HCT116 (cell line): ENCODE measurements at regions not wholly inside any gene's neighbourhood (a gene's known extent, or its start where the extent isn't known, plus 50 kb on each side); places are given as distances from the start of the nearest gene placed in this dataset.

Experiments
- ATAC-seq: fragments of 200-7000 bp; cut with Tn5 transposase; 2 replicates; pipeline ENCODE4 v1.9.1; 2020; ENCODE audit warnings: mild to moderate bottlenecking, moderate library complexity
- BruUV-seq: library from RNA; stranded (reverse); fragments of 400-500 nt; replicated peaks from 2 replicates; lab custom pipeline; 2021; lab: Mats Ljungman, UMichigan
- CTCF ChIA-PET: fragments of 300-600 bp; sonication (Branson Sonifier 250); formaldehyde crosslinking; loops from one replicate; lab custom pipeline; 2021; ENCODE audit warnings: antibody characterized with exemption; lab: Charles Lee
- POLR2A ChIA-PET: fragments of 300-600, 350-600 bp; sonication (Branson Sonifier 250); formaldehyde crosslinking; loops from one replicate; lab custom pipeline; 2021; ENCODE audit warnings: antibody characterized with exemption; lab: Charles Lee
- RAD21 ChIA-PET, 2 experiments: fragments of 300-600 bp; sonication (Branson Sonifier 250); formaldehyde crosslinking; loops; one replicate each; lab custom pipeline; 2023; ENCODE audit warnings: low total read pairs in 2 of 2; ENCODE audit not compliant: uncharacterized antibody in 2 of 2, unreplicated experiment in 2 of 2, low non-redundant PET in 1 of 2; lab: Charles Lee
- DNase-seq: peaks from one replicate; pipeline ENCODE4 v3.0.0-alpha.2; 2010; ENCODE audit warnings: low read depth, low spot score
- H2AFZ ChIP-seq: fragments of 200-600 bp; shearing (Covaris generic), sonication (generic); 2 replicates; pipeline ENCODE4 v1.6.1; 2017; ENCODE audit warnings: low read depth, mixed run types, mixed read lengths, antibody characterized with exemption, low read length; ENCODE audit not compliant: poor library complexity, severe bottlenecking
- H3K27ac ChIP-seq: 2 replicates; pipeline ENCODE4 v1.5.1; 2012; ENCODE audit warnings: low read depth, low read length
- H3K27me3 ChIP-seq: fragments of 200-600 bp; sonication (generic); 2 replicates; pipeline ENCODE4 v1.6.1; 2016; ENCODE audit warnings: mixed run types, low read length, mixed read lengths; ENCODE audit not compliant: insufficient read depth
- H3K36me3 ChIP-seq, 2 experiments: fragments of 200-500 bp in 1 of 2; fragments of 200-600 bp in 1 of 2; sonication (Bioruptor generic) in 1 of 2; sonication (generic) in 1 of 2; 2 replicates each; pipeline versions ENCODE4 v1.5.1 to v1.6.1; 2014 to 2016; ENCODE audit warnings: low read length in 2 of 2, inconsistent platforms in 1 of 2, mixed read lengths in 1 of 2, mixed run types in 1 of 2; ENCODE audit not compliant: insufficient read depth in 2 of 2, control insufficient read depth in 1 of 2
- H3K4me1 ChIP-seq, 2 experiments: fragments of 200-600 bp in 1 of 2; sonication (generic) in 1 of 2; 2 replicates each; pipeline versions ENCODE4 v1.5.1 to v1.6.1; 2012 to 2017; ENCODE audit warnings: low read length in 2 of 2, inconsistent platforms in 1 of 2, mild to moderate bottlenecking in 1 of 2, mixed read lengths in 1 of 2, mixed run types in 1 of 2, moderate library complexity in 1 of 2; ENCODE audit not compliant: insufficient read depth in 2 of 2, control insufficient read depth in 1 of 2
- H3K4me2 ChIP-seq: fragments of 200-600 bp; sonication (generic); 2 replicates; pipeline ENCODE4 v1.6.1; 2017; ENCODE audit warnings: mixed run types, low read length, mixed read lengths
- H3K4me3 ChIP-seq, 2 experiments: fragments of 200-600 bp in 1 of 2; sonication (generic) in 1 of 2; replicated peaks in 1 of 2; 2 replicates each; pipeline ENCODE4 v1.5.1; 2011 to 2016; ENCODE audit warnings: low read length in 2 of 2, control low read depth in 1 of 2, low read depth in 1 of 2, mild to moderate bottlenecking in 1 of 2, mixed read lengths in 1 of 2, mixed run types in 1 of 2
- H3K79me2 ChIP-seq: fragments of 200-600 bp; sonication (generic); 2 replicates; pipeline ENCODE4 v1.6.1; 2017; ENCODE audit warnings: mild to moderate bottlenecking, mixed run types, low read length, moderate library complexity, mixed read lengths; ENCODE audit not compliant: insufficient read depth
- H3K9ac ChIP-seq: fragments of 200-600 bp; sonication (generic); 2 replicates; pipeline ENCODE4 v1.6.1; 2016; ENCODE audit warnings: low read length, mixed read lengths
- H3K9me2 ChIP-seq: fragments of 200-600 bp; sonication (generic), shearing (Covaris generic); 2 replicates; pipeline ENCODE4 v1.6.1; 2017; ENCODE audit warnings: mixed run types, mild to moderate bottlenecking, moderate library complexity; ENCODE audit not compliant: insufficient read depth
- H3K9me3 ChIP-seq, 2 experiments: fragments of 200-500 bp in 1 of 2; fragments of 200-600 bp in 1 of 2; sonication (Bioruptor generic) in 1 of 2; sonication (generic) in 1 of 2; 2 replicates each; pipeline ENCODE4 v1.6.1; 2014 to 2017; ENCODE audit warnings: low read length in 2 of 2, mixed read lengths in 2 of 2, inconsistent platforms in 1 of 2, low read depth in 1 of 2, mild to moderate bottlenecking in 1 of 2, mixed run types in 1 of 2, moderate library complexity in 1 of 2; ENCODE audit not compliant: control insufficient read depth in 1 of 2, insufficient read depth in 1 of 2
- H4K20me1 ChIP-seq: fragments of 200-600 bp; sonication (generic), shearing (Covaris generic); 2 replicates; pipeline ENCODE4 v1.6.1; 2017; ENCODE audit warnings: mixed run types, mild to moderate bottlenecking, moderate library complexity; ENCODE audit not compliant: insufficient read depth
- CBX3 ChIP-seq: IDR thresholded peaks from 2 replicates; pipeline ENCODE4 v1.6.1; 2012; ENCODE audit warnings: low read depth
- CEBPB ChIP-seq: IDR thresholded peaks from 2 replicates; pipeline ENCODE4 v1.6.1; 2012; ENCODE audit warnings: low read depth
- ELF1 ChIP-seq: IDR thresholded peaks from 2 replicates; pipeline ENCODE4 v1.6.1; 2012; ENCODE audit warnings: low read depth, borderline replicate concordance
- EZH2 ChIP-seq: fragments of 200-600 bp; sonication (generic); IDR thresholded peaks from 2 replicates; pipeline ENCODE4 v1.6.1; 2017; ENCODE audit warnings: antibody characterized with exemption, mixed run types
- FOSL1 ChIP-seq: IDR thresholded peaks from 2 replicates; pipeline ENCODE4 v1.6.1; 2012; ENCODE audit warnings: low read depth
- JUND ChIP-seq: IDR thresholded peaks from 2 replicates; pipeline ENCODE4 v1.6.1; 2012
- POLR2A ChIP-seq: IDR thresholded peaks from 2 replicates; pipeline ENCODE4 v1.7.0; 2011; ENCODE audit warnings: borderline replicate concordance; ENCODE audit not compliant: insufficient read depth, insufficient read length; ENCODE audit errors: extremely low read depth
- POLR2AphosphoS5 ChIP-seq: IDR thresholded peaks from 2 replicates; pipeline ENCODE4 v1.6.1; 2011; ENCODE audit warnings: mild to moderate bottlenecking, low read depth, low read length, moderate library complexity
- SIN3A ChIP-seq: IDR thresholded peaks from 2 replicates; pipeline ENCODE4 v1.6.1; 2012; ENCODE audit warnings: low read depth
- SP1 ChIP-seq: IDR thresholded peaks from 2 replicates; pipeline ENCODE4 v1.6.1; 2012; ENCODE audit warnings: low read depth
- TCF7L2 ChIP-seq: IDR thresholded peaks from 2 replicates; pipeline ENCODE4 v1.7.0; 2011; ENCODE audit warnings: borderline replicate concordance, inconsistent platforms; ENCODE audit not compliant: insufficient read depth, insufficient read length; ENCODE audit errors: extremely low read depth
- YY1 ChIP-seq: IDR thresholded peaks from 2 replicates; pipeline ENCODE4 v1.6.1; 2011; ENCODE audit warnings: low read length, low read depth, moderate library complexity, mild to moderate bottlenecking; ENCODE audit not compliant: insufficient replicate concordance; ENCODE audit errors: extremely low read depth
- ZFX ChIP-seq: fragments of 450-650 bp; IDR thresholded peaks from 2 replicates; pipeline ENCODE4 v1.6.1; 2017
- intact Hi-C: fragments of 100-400 bp; cut with micrococcal nuclease; formaldehyde crosslinking; loops from 2 replicates; pipeline ENCODE4 v1.10.0; 2022

DNA sequence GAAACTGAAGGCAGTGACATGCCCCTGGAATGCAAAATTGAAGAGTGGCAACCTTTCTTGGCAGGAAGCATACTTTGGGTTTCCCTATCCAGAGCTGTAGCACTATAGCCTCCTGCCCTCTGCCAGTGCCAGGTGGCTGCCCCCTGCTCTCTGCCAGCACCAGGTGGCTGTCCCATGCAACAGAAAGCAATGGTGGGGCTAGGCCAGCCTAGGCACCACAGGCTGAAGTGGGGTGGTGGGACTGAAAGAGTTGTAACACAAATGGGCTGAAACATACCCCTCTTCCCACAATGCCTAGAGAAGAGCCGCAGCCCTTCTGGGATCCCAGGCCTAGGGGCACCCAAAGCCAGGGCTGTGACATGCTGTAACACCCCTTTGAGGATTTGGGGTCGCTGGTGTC, 1739.3 kb upstream of the LRRTM1 start:
- ChIA-PET CTCF (no interaction called here), RAD21 (no interaction called here), POLR2A (no interaction called here)
- Histone ChIP-seq H3K27ac (no peak overlapping the region), H3K9ac (no peak overlapping the region), H3K36me3 (no peaks in the 10 kb centered on the region), H4K20me1 (no peaks in the 10 kb centered on the region), H3K4me2 (no peak overlapping the region), H3K27me3 (no peaks in the 10 kb centered on the region), H3K9me3 (no peaks in the 10 kb centered on the region; a peak in 1 of 4 replicates), H3K4me1 (no peaks in the 10 kb centered on the region), H3K9me2 (no peaks in the 10 kb centered on the region), H3K79me2 (no peaks in the 10 kb centered on the region), H3K4me3 (no peak overlapping the region), H2AFZ (no peak overlapping the region)
- no TSS peak for BruUV-seq
- no peak for DNase-seq
- ATAC-seq: no peak
- intact Hi-C loops: no loop called here
- TF ChIP-seq FOSL1 (no peak), YY1 (no peak), JUND (no peak), ZFX (no peak), TCF7L2 (no peak), POLR2A (no peak), SP1 (no peak), EZH2 (no peak), POLR2AphosphoS5 (no peak), ELF1 (no peak)

DNA sequence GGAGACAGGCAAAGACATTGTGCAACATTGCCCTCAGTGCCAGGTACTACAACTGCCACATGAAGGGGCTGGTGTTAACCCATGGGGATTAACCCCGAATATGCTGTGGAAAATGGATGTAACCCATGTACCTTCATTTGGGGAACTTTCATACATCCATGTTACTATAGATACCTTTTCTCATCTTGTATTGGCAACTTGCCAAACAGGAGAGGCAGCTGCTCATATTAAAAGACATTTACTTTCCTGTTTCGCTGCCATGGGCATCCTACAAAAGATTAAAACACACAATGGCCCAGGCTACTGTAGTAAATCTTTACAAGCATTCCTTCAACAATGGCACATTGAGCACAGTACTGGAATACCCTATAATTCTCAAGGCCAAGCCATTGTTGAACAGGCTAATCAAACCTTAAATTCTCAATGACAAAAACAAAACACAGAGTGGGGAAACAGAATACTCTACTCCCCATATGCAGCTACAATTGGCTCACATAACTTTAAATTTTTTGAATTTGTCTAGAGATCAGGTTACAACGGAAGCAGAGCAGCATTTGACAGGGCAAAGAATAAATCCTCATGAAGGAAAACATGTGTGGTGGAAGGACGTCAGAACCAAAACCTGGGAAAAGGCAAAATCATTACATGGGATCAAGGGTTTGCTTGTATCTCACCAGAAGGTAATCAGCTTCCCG, 1723.5 kb upstream of the LRRTM1 start:
- H3K36me3 ChIP-seq: no peaks in the 10 kb centered on the region
- H3K9me3 ChIP-seq: no peaks in the 10 kb centered on the region
- CTCF ChIA-PET: no interaction called here
- BruUV-seq: no TSS peak
- no peak for ATAC-seq
- DNase-seq: no peak
- no peak overlapping the region for H3K4me3 ChIP-seq
- no peak overlapping the region for H3K9ac ChIP-seq
- H3K4me2 ChIP-seq: no peak overlapping the region
- no peaks in the 10 kb centered on the region for H4K20me1 ChIP-seq
- TF ChIP-seq SIN3A (no peak), CEBPB (no peak), CBX3 (no peak)
- TF ChIP-seq, all 23 proteins: peak for 0
- POLR2A ChIA-PET: no interaction called here
- intact Hi-C loops: loop anchor here (10.0 kb wide), 1 partner anchor 703 kb away; no protein-coding TSS in a partner anchor
- Histone ChIP-seq H2AFZ (no peak overlapping the region), H3K27me3 (no peaks in the 10 kb centered on the region), H3K79me2 (no peaks in the 10 kb centered on the region), H3K27ac (no peak overlapping the region), H3K4me1 (no peaks in the 10 kb centered on the region), H3K9me2 (no peaks in the 10 kb centered on the region)
- RAD21 ChIA-PET: no interaction called here
